Neural crest cell (in vitro differentiated cells): ENCODE measurements at regions not wholly inside any gene's neighbourhood (a gene's known extent, or its start where the extent isn't known, plus 50 kb on each side); places are given as distances from the start of the nearest gene placed in this dataset.
"Not testable (repeated sequence)": the region's sequence is repeated elsewhere in the genome, so short reads cannot be mapped to it uniquely, and the experiment has no call there.

Experiments used
- DNase-seq: peaks from one replicate; pipeline ENCODE4 v3.0.0; 2021; ENCODE audit warnings: low read depth, mixed read lengths, low spot score
- H3K27ac Mint-ChIP-seq: one replicate; pipeline ENCODE4 v1.8.0; 2021; ENCODE audit warnings: mild to moderate bottlenecking, mixed read lengths; ENCODE audit not compliant: unreplicated experiment
- H3K27me3 Mint-ChIP-seq: 2 replicates; pipeline ENCODE4 v1.8.0; 2021; ENCODE audit warnings: low read depth, mild to moderate bottlenecking, mixed read lengths
- H3K36me3 Mint-ChIP-seq: 2 replicates; pipeline ENCODE4 v1.8.0; 2021; ENCODE audit warnings: low read depth, mild to moderate bottlenecking, mixed read lengths
- H3K4me1 Mint-ChIP-seq: 2 replicates; pipeline ENCODE4 v1.8.0; 2021; ENCODE audit warnings: mixed read lengths
- H3K4me3 Mint-ChIP-seq: one replicate; pipeline ENCODE4 v1.8.0; 2021; ENCODE audit warnings: mild to moderate bottlenecking, mixed read lengths
- H3K9me3 Mint-ChIP-seq: 2 replicates; pipeline ENCODE4 v1.8.0; 2021; ENCODE audit warnings: mixed read lengths
- CTCF ChIP-seq: fragments of 200-600 bp; sonication (generic); conservative IDR thresholded peaks from 2 replicates; pipeline ENCODE4 v1.5.0; 2021; ENCODE audit warnings: antibody characterized with exemption, mild to moderate bottlenecking

DNA sequence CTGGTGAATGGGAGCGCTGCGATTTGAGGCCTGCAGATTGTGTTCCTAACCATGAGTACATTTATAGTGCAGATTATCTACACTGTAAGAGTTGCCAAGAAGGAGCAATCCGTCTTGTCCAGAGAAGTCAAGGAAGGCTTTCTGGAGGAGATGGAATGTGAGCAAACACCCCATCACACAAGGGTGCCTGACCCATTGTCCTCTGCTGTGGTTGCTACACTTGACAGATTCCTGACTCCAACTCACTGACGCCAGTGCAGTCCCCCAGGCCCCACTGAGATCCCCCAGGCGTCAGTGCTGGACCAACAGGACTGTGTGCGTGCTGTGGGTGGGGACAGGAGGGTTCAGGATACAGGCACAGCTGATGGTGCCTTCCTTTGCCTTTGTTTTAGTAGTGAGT lies 135.9 kb upstream of the TPM1 start:
- no peaks in the 10 kb centered on the region for H3K36me3 Mint-ChIP-seq
- no peaks in the 10 kb centered on the region for H3K27me3 Mint-ChIP-seq
- DNase-seq = no peak
- peaks cover 9% of the 10 kb centered on the region for H3K4me1 Mint-ChIP-seq
- no peaks in the 10 kb centered on the region for H3K9me3 Mint-ChIP-seq
- no peak overlapping the region for H3K27ac Mint-ChIP-seq
- H3K4me3 Mint-ChIP-seq = no peak overlapping the region
- TF ChIP-seq CTCF = no peak

GRCh38 chr15:62907275-62907674 lies 135.3 kb upstream of the TPM1 start:
- Mint-ChIP-seq H3K4me3 (no peak overlapping the region), H3K36me3 (no peaks in the 10 kb centered on the region), H3K9me3 (no peaks in the 10 kb centered on the region), H3K27me3 (no peaks in the 10 kb centered on the region), H3K4me1 (peaks cover 9% of the 10 kb centered on the region), H3K27ac (no peak overlapping the region)
- TF ChIP-seq CTCF = no peak
- no peak for DNase-seq

GRCh38 chr15:62908341-62908740 lies 134.2 kb upstream of the TPM1 start:
- not testable (repeated sequence) for H3K27ac Mint-ChIP-seq

DNA sequence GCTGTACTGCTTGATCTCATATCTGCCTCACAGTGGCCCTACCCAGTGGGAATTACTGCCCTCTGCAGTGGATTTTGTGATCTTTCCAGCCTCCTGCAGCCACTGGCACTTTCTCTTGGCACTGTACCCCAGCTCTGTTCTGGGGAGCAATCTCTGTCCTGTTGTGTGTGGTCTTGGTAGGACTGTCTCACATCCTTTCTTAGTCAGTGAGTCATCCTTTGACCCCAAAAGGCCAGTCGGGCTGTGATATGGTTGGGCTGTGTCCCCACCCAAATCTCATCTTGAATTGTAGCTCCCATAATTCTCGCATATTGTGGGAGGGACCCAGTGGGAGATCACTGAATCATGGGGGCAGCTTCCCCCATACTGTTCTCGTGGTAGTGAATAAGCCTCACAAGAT lies 133.3 kb upstream of the TPM1 start:
- no peaks in the 10 kb centered on the region for H3K27me3 Mint-ChIP-seq
- peak overlapping the region; percentile 36 for H3K27ac Mint-ChIP-seq
- no peaks in the 10 kb centered on the region for H3K36me3 Mint-ChIP-seq
- no peak for TF ChIP-seq CTCF
- peaks cover 8% of the 10 kb centered on the region for H3K4me1 Mint-ChIP-seq
- DNase-seq = no peak
- no peaks in the 10 kb centered on the region for H3K9me3 Mint-ChIP-seq
- no peak overlapping the region for H3K4me3 Mint-ChIP-seq

More at GRCh38 chr15:62908341-62908740, 134.2 kb upstream of the TPM1 start:
- H3K27me3 Mint-ChIP-seq, H3K9me3 Mint-ChIP-seq, H3K4me3 Mint-ChIP-seq, H3K36me3 Mint-ChIP-seq, DNase-seq: not testable (repeated sequence)
- H3K4me1 Mint-ChIP-seq = peaks cover 12% of the 10 kb centered on the region

DNA sequence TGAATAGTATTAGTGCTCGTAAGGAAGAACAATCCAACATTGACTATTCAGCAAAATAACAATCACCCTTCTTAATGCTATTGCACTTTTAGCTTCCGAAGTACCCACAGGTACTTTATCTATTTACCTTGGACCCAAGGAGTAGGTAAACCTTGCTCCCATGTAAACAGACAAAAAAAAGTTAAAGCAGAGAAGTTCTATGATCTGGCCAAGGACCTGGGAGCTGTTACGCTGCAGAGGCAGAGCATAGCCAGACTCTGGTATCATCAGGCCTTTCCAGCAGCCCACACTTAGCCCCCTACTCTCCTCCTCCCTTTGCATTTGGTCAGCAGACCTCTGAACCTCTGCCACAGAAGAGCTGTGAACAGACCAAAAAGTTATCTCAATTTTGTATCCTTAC lies 130.3 kb upstream of the TPM1 start:
- no peaks in the 10 kb centered on the region for H3K9me3 Mint-ChIP-seq
- no peak overlapping the region for H3K4me3 Mint-ChIP-seq
- no peaks in the 10 kb centered on the region for H3K27me3 Mint-ChIP-seq
- no peaks in the 10 kb centered on the region for H3K36me3 Mint-ChIP-seq
- H3K4me1 Mint-ChIP-seq = peaks cover 8% of the 10 kb centered on the region
- no peak for DNase-seq
- no peak for TF ChIP-seq CTCF
- no peak overlapping the region for H3K27ac Mint-ChIP-seq

DNA sequence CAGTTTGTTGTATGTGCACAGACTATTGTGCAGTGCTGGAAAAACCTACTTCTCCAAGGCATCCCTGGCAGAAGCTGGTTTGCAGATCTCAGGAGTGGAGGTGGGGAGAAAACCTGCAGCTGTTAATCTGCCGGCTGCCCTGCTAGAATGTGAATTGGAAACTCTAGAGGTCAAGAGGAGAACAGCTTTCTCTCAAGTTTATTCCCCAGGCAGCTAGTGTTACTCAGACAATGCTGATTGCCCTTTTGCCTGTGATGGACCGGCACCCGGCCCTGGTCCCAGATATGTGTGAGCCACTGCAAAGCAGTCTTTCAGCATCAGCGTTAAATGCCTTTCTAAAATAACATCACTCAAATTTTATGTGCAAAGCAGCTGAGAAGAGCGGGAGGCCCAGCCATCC lies 129.7 kb upstream of the TPM1 start:
- no peak overlapping the region for H3K4me3 Mint-ChIP-seq
- no peaks in the 10 kb centered on the region for H3K36me3 Mint-ChIP-seq
- H3K4me1 Mint-ChIP-seq = peaks cover 8% of the 10 kb centered on the region
- TF ChIP-seq CTCF = peak; percentile 24
- no peaks in the 10 kb centered on the region for H3K27me3 Mint-ChIP-seq
- DNase-seq = no peak
- no peaks in the 10 kb centered on the region for H3K9me3 Mint-ChIP-seq
- no peak overlapping the region for H3K27ac Mint-ChIP-seq
